Peyer's patch (tissue), 4 donors: ENCODE measurements at regions not wholly inside any gene's neighbourhood (a gene's known extent, or its start where the extent isn't known, plus 50 kb on each side); places are given as distances from the start of the nearest gene placed in this dataset.

Experiments
- POLR2A ChIP-seq, 2 donors: fragments of 450-650 bp; IDR thresholded peaks; one replicate each; pipeline ENCODE4 v1.5.1; 2017; ENCODE audit warnings: antibody characterized with exemption in 2 of 2, mild to moderate bottlenecking in 2 of 2, moderate library complexity in 2 of 2
- TF ChIP-seq, protein P1 (sequence below), 6 experiments: fragments of 450-650 bp in 4 of 6; fragments of 200-600 bp in 2 of 6; sonication (generic) in 1 of 6; IDR thresholded peaks; one replicate each; pipeline ENCODE4 v1.5.1; 2017 to 2019; ENCODE audit warnings: antibody characterized with exemption in 6 of 6, mild to moderate bottlenecking in 3 of 6, moderate library complexity in 1 of 6

GRCh38 chr17:77665833-77666232, 292.7 kb upstream of the TNRC6C start:
- TF ChIP-seq, protein P1, sequence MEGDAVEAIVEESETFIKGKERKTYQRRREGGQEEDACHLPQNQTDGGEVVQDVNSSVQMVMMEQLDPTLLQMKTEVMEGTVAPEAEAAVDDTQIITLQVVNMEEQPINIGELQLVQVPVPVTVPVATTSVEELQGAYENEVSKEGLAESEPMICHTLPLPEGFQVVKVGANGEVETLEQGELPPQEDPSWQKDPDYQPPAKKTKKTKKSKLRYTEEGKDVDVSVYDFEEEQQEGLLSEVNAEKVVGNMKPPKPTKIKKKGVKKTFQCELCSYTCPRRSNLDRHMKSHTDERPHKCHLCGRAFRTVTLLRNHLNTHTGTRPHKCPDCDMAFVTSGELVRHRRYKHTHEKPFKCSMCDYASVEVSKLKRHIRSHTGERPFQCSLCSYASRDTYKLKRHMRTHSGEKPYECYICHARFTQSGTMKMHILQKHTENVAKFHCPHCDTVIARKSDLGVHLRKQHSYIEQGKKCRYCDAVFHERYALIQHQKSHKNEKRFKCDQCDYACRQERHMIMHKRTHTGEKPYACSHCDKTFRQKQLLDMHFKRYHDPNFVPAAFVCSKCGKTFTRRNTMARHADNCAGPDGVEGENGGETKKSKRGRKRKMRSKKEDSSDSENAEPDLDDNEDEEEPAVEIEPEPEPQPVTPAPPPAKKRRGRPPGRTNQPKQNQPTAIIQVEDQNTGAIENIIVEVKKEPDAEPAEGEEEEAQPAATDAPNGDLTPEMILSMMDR (IDR thresholded peaks at IDR 0.05) = no peak
- TF ChIP-seq POLR2A (IDR thresholded peaks at IDR 0.05) = no peak
